Peyer's patch (tissue), 4 donors: ENCODE measurements at regions not wholly inside any gene's neighbourhood (a gene's known extent, or its start where the extent isn't known, plus 50 kb on each side); places are given as distances from the start of the nearest gene placed in this dataset.

ENCODE experiments used
- DNase-seq, 3 donors: peaks; one replicate each; pipeline ENCODE4 v3.0.0-alpha.2; 2017 to 2019
- H3K27ac ChIP-seq, 4 donors: fragments of 200-600 bp; sonication (generic); one replicate each; pipeline ENCODE4 v1.5.1; 2016 to 2019
- H3K27me3 ChIP-seq, 2 donors: fragments of 200-600 bp; sonication (generic); one replicate each; pipeline ENCODE4 v1.5.1; 2019
- H3K36me3 ChIP-seq, 3 donors: fragments of 200-600 bp; sonication (generic); one replicate each; pipeline ENCODE4 v1.5.1; 2016 to 2019
- H3K4me1 ChIP-seq, 4 donors: fragments of 200-600 bp; sonication (generic); one replicate each; pipeline ENCODE4 v1.5.1; 2016 to 2019
- H3K4me3 ChIP-seq, 4 donors: fragments of 200-600 bp; sonication (generic); 1 replicate in 3 of 4; 2 replicates in 1 of 4; pipeline ENCODE4 v1.5.1; 2016 to 2019; ENCODE audit warnings: mild to moderate bottlenecking in 1 of 4
- H3K9me3 ChIP-seq, 4 donors: fragments of 200-600 bp; sonication (generic); one replicate each; pipeline ENCODE4 v1.5.1; 2016 to 2019; ENCODE audit warnings: mild to moderate bottlenecking in 1 of 4
- CTCF ChIP-seq, 6 experiments: fragments of 450-650 bp in 4 of 6; fragments of 200-600 bp in 2 of 6; sonication (generic) in 1 of 6; IDR thresholded peaks; one replicate each; pipeline ENCODE4 v1.5.1; 2017 to 2019; ENCODE audit warnings: antibody characterized with exemption in 6 of 6, mild to moderate bottlenecking in 3 of 6, moderate library complexity in 1 of 6
- POLR2A ChIP-seq, 2 donors: fragments of 450-650 bp; IDR thresholded peaks; one replicate each; pipeline ENCODE4 v1.5.1; 2017; ENCODE audit warnings: antibody characterized with exemption in 2 of 2, mild to moderate bottlenecking in 2 of 2, moderate library complexity in 2 of 2

GRCh38 chr4:14908635-14909034 is 93.6 kb upstream of the CPEB2 start:
- H3K4me3 ChIP-seq = no peak overlapping the region

GRCh38 chr4:14910411-14910810 is 91.9 kb upstream of the CPEB2 start:
- Histone ChIP-seq H3K4me3 (no peak overlapping the region), H3K9me3 (no peaks in the 10 kb centered on the region), H3K27ac (no peak overlapping the region), H3K27me3 (no peaks in the 10 kb centered on the region), H3K36me3 (no peaks in the 10 kb centered on the region), H3K4me1 (no peaks in the 10 kb centered on the region)
- no peak for DNase-seq
- TF ChIP-seq POLR2A (IDR thresholded peaks at IDR 0.05) (no peak), CTCF (IDR thresholded peaks at IDR 0.05) (no peak)

More at GRCh38 chr4:14908635-14909034, 93.6 kb upstream of the CPEB2 start:
- Histone ChIP-seq H3K4me1 (no peaks in the 10 kb centered on the region), H3K36me3 (no peaks in the 10 kb centered on the region), H3K27ac (no peak overlapping the region), H3K9me3 (no peaks in the 10 kb centered on the region), H3K27me3 (no peaks in the 10 kb centered on the region)
- DNase-seq = no peak
- TF ChIP-seq POLR2A (IDR thresholded peaks at IDR 0.05) (no peak), CTCF (IDR thresholded peaks at IDR 0.05) (no peak)

- no peaks in the 10 kb centered on the region for H3K27me3 ChIP-seq
- no peaks in the 10 kb centered on the region for H3K36me3 ChIP-seq
These were observed 89.9 kb upstream of the CPEB2 start for GRCh38 chr4:14912426-14912825.

GRCh38 chr4:14915018-14915417 is 87.3 kb upstream of the CPEB2 start:
- no peak for TF ChIP-seq CTCF (IDR thresholded peaks at IDR 0.05)
- no peak for TF ChIP-seq POLR2A (IDR thresholded peaks at IDR 0.05)
- Histone ChIP-seq H3K36me3 (no peaks in the 10 kb centered on the region), H3K27me3 (no peaks in the 10 kb centered on the region), H3K4me1 (no peaks in the 10 kb centered on the region), H3K9me3 (no peaks in the 10 kb centered on the region), H3K27ac (no peak overlapping the region), H3K4me3 (no peak overlapping the region)
- no peak for DNase-seq

More at GRCh38 chr4:14912426-14912825, 89.9 kb upstream of the CPEB2 start:
- Histone ChIP-seq H3K9me3 (no peaks in the 10 kb centered on the region), H3K4me3 (no peak overlapping the region), H3K27ac (no peak overlapping the region), H3K4me1 (no peaks in the 10 kb centered on the region)
- TF ChIP-seq POLR2A (IDR thresholded peaks at IDR 0.05) (no peak), CTCF (IDR thresholded peaks at IDR 0.05) (no peak)
- DNase-seq = no peak

GRCh38 chr4:14916554-14917297 is 85.6 kb upstream of the CPEB2 start:
- Histone ChIP-seq H3K27ac (no peak overlapping the region), H3K4me1 (no peaks in the 10 kb centered on the region), H3K27me3 (no peaks in the 10 kb centered on the region), H3K36me3 (no peaks in the 10 kb centered on the region), H3K9me3 (no peaks in the 10 kb centered on the region), H3K4me3 (no peak overlapping the region)
- DNase-seq = no peak
- no peak for TF ChIP-seq CTCF (IDR thresholded peaks at IDR 0.05)
- TF ChIP-seq POLR2A (IDR thresholded peaks at IDR 0.05) = no peak

GRCh38 chr4:14917298-14917633 is 85.0 kb upstream of the CPEB2 start:
- Histone ChIP-seq H3K9me3 (no peaks in the 10 kb centered on the region), H3K27ac (no peak overlapping the region), H3K36me3 (no peaks in the 10 kb centered on the region), H3K4me1 (no peaks in the 10 kb centered on the region), H3K4me3 (no peak overlapping the region), H3K27me3 (no peaks in the 10 kb centered on the region)
- TF ChIP-seq POLR2A (IDR thresholded peaks at IDR 0.05) = no peak
- no peak for TF ChIP-seq CTCF (IDR thresholded peaks at IDR 0.05)
- DNase-seq = no peak
